Heart left ventricle (tissue), 16 donors: ENCODE measurements at regions not wholly inside any gene's neighbourhood (a gene's known extent, or its start where the extent isn't known, plus 50 kb on each side); places are given as distances from the start of the nearest gene placed in this dataset.

Source experiments
- ATAC-seq, 4 donors: fragments of 200-7000 bp; cut with Tn5 transposase; one replicate each; pipeline ENCODE4 v1.9.1; 2020 to 2022; ENCODE audit warnings: moderate library complexity in 4 of 4, mild to moderate bottlenecking in 3 of 4, moderate number of reproducible peaks in 1 of 4
- DNase-seq, 5 donors: peaks; one replicate each; pipeline ENCODE4 v3.0.0-alpha.2; 2020
- H3K27ac ChIP-seq, 12 donors: fragments of 200-600 bp; sonication (generic) in 4 of 12; one replicate each; pipeline versions ENCODE4 v1.5.0 to v1.8.0; 2016 to 2022; ENCODE audit warnings: mild to moderate bottlenecking in 2 of 12
- H3K27me3 ChIP-seq, 9 donors: fragments of 200-600 bp; sonication (generic) in 2 of 9; one replicate each; pipeline versions ENCODE4 v1.5.1 to v1.8.0; 2016 to 2022; ENCODE audit warnings: mild to moderate bottlenecking in 3 of 9
- H3K36me3 ChIP-seq, 9 donors: fragments of 200-600 bp; sonication (generic) in 2 of 9; one replicate each; pipeline versions ENCODE4 v1.5.0 to v1.8.0; 2018 to 2022; ENCODE audit warnings: mild to moderate bottlenecking in 2 of 9
- H3K4me1 ChIP-seq, 12 donors: fragments of 200-600 bp; sonication (generic) in 4 of 12; one replicate each; pipeline versions ENCODE4 v1.5.0 to v1.8.0; 2016 to 2022; ENCODE audit warnings: mild to moderate bottlenecking in 3 of 12
- H3K4me3 ChIP-seq, 12 donors: fragments of 200-600 bp; sonication (generic) in 4 of 12; one replicate each; pipeline versions ENCODE4 v1.5.0 to v1.8.0; 2017 to 2022; ENCODE audit warnings: mild to moderate bottlenecking in 9 of 12, moderate library complexity in 4 of 12
- H3K9me3 ChIP-seq, 12 donors: fragments of 200-600 bp; sonication (generic) in 4 of 12; one replicate each; pipeline versions ENCODE4 v1.5.0 to v1.8.0; 2016 to 2022; ENCODE audit warnings: mild to moderate bottlenecking in 1 of 12
- CTCF ChIP-seq, 12 donors: fragments of 200-600 bp; sonication (generic) in 4 of 12; IDR thresholded peaks; one replicate each; pipeline versions ENCODE4 v1.5.0 to v1.8.0; 2018 to 2022; ENCODE audit warnings: antibody characterized with exemption in 12 of 12, mild to moderate bottlenecking in 5 of 12
- POLR2A ChIP-seq, 2 donors: fragments of 450-650 bp; IDR thresholded peaks; one replicate each; pipeline ENCODE4 v1.6.1; 2017; ENCODE audit warnings: antibody characterized with exemption in 2 of 2, mild to moderate bottlenecking in 2 of 2, moderate library complexity in 2 of 2
- WGBS, 4 donors: extraction: QIAGEN DNeasy Blood & Tissue Kit in 2 of 4; methylation state at CpG; one replicate each; pipeline versions ENCODE4 v1.1.5 to v1.1.7; 2013 to 2018; 5-methylcytosine and 5-hydroxymethylcytosine counted together
- intact Hi-C, 10 donors: fragments of 100-400 bp; cut with DNase I; formaldehyde crosslinking; loops; one replicate each; pipeline versions ENCODE4 v1.11.1 to v1.14.2; 2022
- donor health status: ischemic (EF 13 %, LVEDD 7.1; RV severe dilation, severe dysfunction).
- donor health status: healthy with polysubstance abuse.
- donor health status: DM: no; HTN: yes; CAD: no.
- donor health status: DM: no; HTN: no; CAD: no.
- donor health status: ischemic (EF 25% LVEDD 6.9; RV normal size, moderate dysfunction).
- donor health status: ischemic (EF 25% LVEDD 5.7; RV mildly dilated, moderate dysfunction).
- donor health status: healthy.
- donor health status: DM: yes; HTN: yes; CAD: no.
- donor health status: ischemic (EF 35%, LVEDD 5.7; RV mildly dilated, moderate dysfunction).
- donor health status: nonischemic (EF 11% LVEDD 7.7; RV severe dilation, severe dysfunction).
- donor health status: DM: yes; HTN: yes; CAD: no.
- donor health status: PGD.
- donor health status: ischemic (EF 29% LVEDD 5.4; RV normal size, mild dysfunction).
- donor health status: nonischemic (EF 23%, LVEDD 6.1; RV moderate dilation, normal function).

- ATAC-seq = no peak
These were observed 123.2 kb upstream of the FGF3 start for GRCh38 chr11:69942333-69942820.

GRCh38 chr11:69943066-69943465 is 123.8 kb upstream of the FGF3 start:
- intact Hi-C loops = loop anchor here in 3 of 10 donors (5.0 to 10.0 kb wide), 2 partner anchors 132 to 134 kb away; partner anchors contain the start of gene ANO1 (in 3 of the 3)
- ATAC-seq (peak in 1 of 4 donors; percentile 3), DNase-seq (peak in 1 of 5 donors; percentile 18)
- no peaks in the 10 kb centered on the region for H3K27me3 ChIP-seq
- 68 to 77% (median 70%) methylated on average over 6 of the region's 6 CpGs for WGBS, 4 donors
- no peaks in the 10 kb centered on the region for H3K9me3 ChIP-seq
- no peaks in the 10 kb centered on the region for H3K36me3 ChIP-seq
- H3K4me3 ChIP-seq = no peak overlapping the region
- TF ChIP-seq CTCF (IDR thresholded peaks at IDR 0.05) = peak in 3 of 12 donors; percentile 17 to 25 (median 21)
- TF ChIP-seq POLR2A (IDR thresholded peaks at IDR 0.05) = no peak
- peak overlapping the region in 11 of 12 donors; percentile 4 to 94 (median 59) for H3K27ac ChIP-seq
- peaks cover 0 to 26% (median 12%) of the 10 kb centered on the region in 12 donors for H3K4me1 ChIP-seq

More at GRCh38 chr11:69942333-69942820, 123.2 kb upstream of the FGF3 start:
- peaks cover 0 to 26% (median 12%) of the 10 kb centered on the region in 12 donors for H3K4me1 ChIP-seq
- no peaks in the 10 kb centered on the region for H3K36me3 ChIP-seq
- DNase-seq = peak in 1 of 5 donors; percentile 49
- H3K27me3 ChIP-seq = no peaks in the 10 kb centered on the region
- intact Hi-C loops = loop anchor here in 3 of 10 donors (5.0 to 10.0 kb wide), 2 partner anchors 132 to 135 kb away; partner anchors contain the start of gene ANO1 (in 3 of the 3)
- WGBS, 4 donors = 92 to 94% (median 93%) methylated on average over 8 to 9 of the region's 9 CpGs
- TF ChIP-seq POLR2A (IDR thresholded peaks at IDR 0.05) = no peak
- no peak for TF ChIP-seq CTCF (IDR thresholded peaks at IDR 0.05)
- no peak overlapping the region for H3K4me3 ChIP-seq
- peak overlapping the region in 9 of 12 donors; percentile 4 to 94 (median 61) for H3K27ac ChIP-seq
- H3K9me3 ChIP-seq = no peaks in the 10 kb centered on the region

- no peaks in the 10 kb centered on the region for H3K9me3 ChIP-seq
- intact Hi-C loops = loop anchor here in 3 of 10 donors (5.0 to 10.0 kb wide), 2 partner anchors 131 to 134 kb away; partner anchors contain the start of gene ANO1 (in 3 of the 3)
- TF ChIP-seq POLR2A (IDR thresholded peaks at IDR 0.05) (no peak), CTCF (IDR thresholded peaks at IDR 0.05) (no peak)
- no peaks in the 10 kb centered on the region for H3K27me3 ChIP-seq
- peak; percentile 70 to 81 (median 76) for DNase-seq
- peak in 3 of 4 donors; percentile 9 to 38 (median 12) for ATAC-seq
- no peak overlapping the region for H3K4me3 ChIP-seq
- H3K36me3 ChIP-seq = no peaks in the 10 kb centered on the region
- peaks cover 0 to 27% (median 12%) of the 10 kb centered on the region in 12 donors for H3K4me1 ChIP-seq
- 74 to 85% (median 79%) methylated on average over 11 of the region's 11 CpGs for WGBS, 4 donors
- peak overlapping the region in 9 of 12 donors; percentile 40 to 94 (median 61) for H3K27ac ChIP-seq
These were observed 124.3 kb upstream of the FGF3 start for GRCh38 chr11:69943506-69943905.

GRCh38 chr11:69944146-69944795 is 125.1 kb upstream of the FGF3 start:
- TF ChIP-seq CTCF (IDR thresholded peaks at IDR 0.05) = no peak
- TF ChIP-seq POLR2A (IDR thresholded peaks at IDR 0.05) = no peak
- DNase-seq = peak in 1 of 5 donors; percentile 28
- intact Hi-C loops = loop anchor here in 3 of 10 donors (5.0 to 10.0 kb wide), 2 partner anchors 131 to 133 kb away; partner anchors contain the start of gene ANO1 (in 3 of the 3)
- Histone ChIP-seq H3K4me3 (no peak overlapping the region), H3K27me3 (no peaks in the 10 kb centered on the region), H3K27ac (peak overlapping the region in 7 of 12 donors; percentile 5 to 94 (median 59)), H3K9me3 (no peaks in the 10 kb centered on the region), H3K36me3 (no peaks in the 10 kb centered on the region), H3K4me1 (peaks cover 0 to 27% (median 12%) of the 10 kb centered on the region in 12 donors)
- ATAC-seq = no peak
- 80 to 84% (median 83%) methylated on average over 8 to 10 of the region's 10 CpGs for WGBS, 4 donors
